ENCODE measurements at regions not wholly inside any gene's neighbourhood (a gene's known extent, or its start where the extent isn't known, plus 50 kb on each side); places are given as distances from the start of the nearest gene placed in this dataset.
A peak's percentile ranks its signal among the peaks of the same experiment; 100 is the strongest.

- ChIA-PET POLR2A (no interaction called here), CTCF (no interaction called here)
- DNase-seq (ENCODE audit: low read depth, low spot score): no peak
- no peak for TF ChIP-seq CTCF (IDR thresholded peaks at IDR 0.05; ENCODE audit: insufficient read depth, low read length, missing control alignments)
- H3K4me3 ChIP-seq (ENCODE audit: low read depth, low read length): no peak overlapping the region
Observed at GRCh38 chr6:113623129-113623528, 234.0 kb upstream of the MARCKS start.

GRCh38 chr6:113625850-113626249, 231.3 kb upstream of the MARCKS start:
- POLR2A ChIA-PET: no interaction called here
- no peak overlapping the region for H3K4me3 ChIP-seq (ENCODE audit: low read depth, low read length)
- CTCF ChIA-PET: interaction anchor here (1.5 kb wide), 2 partner anchors 12 to 64 kb away, joined by 3 to 5 read pairs; no protein-coding TSS in a partner anchor
- no peak for TF ChIP-seq CTCF (IDR thresholded peaks at IDR 0.05; ENCODE audit: insufficient read depth, low read length, missing control alignments)
- no peak for DNase-seq (ENCODE audit: low read depth, low spot score)

- CTCF ChIA-PET: interaction anchor here (1.1 to 1.5 kb wide), 3 partner anchors 11 to 232 kb away, joined by 3 to 5 read pairs (median 3); no protein-coding TSS in a partner anchor
- TF ChIP-seq CTCF (IDR thresholded peaks at IDR 0.05; ENCODE audit: insufficient read depth, low read length, missing control alignments): no peak
- POLR2A ChIA-PET: no interaction called here
- DNase-seq (ENCODE audit: low read depth, low spot score): no peak
- H3K4me3 ChIP-seq (ENCODE audit: low read depth, low read length): no peak overlapping the region
Observed at GRCh38 chr6:113626475-113626874, 230.7 kb upstream of the MARCKS start.

- POLR2A ChIA-PET: no interaction called here
- no peak overlapping the region for H3K4me3 ChIP-seq (ENCODE audit: low read depth, low read length)
- DNase-seq (ENCODE audit: low read depth, low spot score): no peak
- TF ChIP-seq CTCF (IDR thresholded peaks at IDR 0.05; ENCODE audit: insufficient read depth, low read length, missing control alignments): no peak
- CTCF ChIA-PET: interaction anchor here (1.1 to 1.5 kb wide), 2 partner anchors 65 to 231 kb away, joined by 3 read pairs; no protein-coding TSS in a partner anchor
Observed at GRCh38 chr6:113627480-113627879, 229.7 kb upstream of the MARCKS start.

GRCh38 chr6:113629256-113629655, 227.9 kb upstream of the MARCKS start:
- ChIA-PET POLR2A (interaction anchor here (1.4 kb wide), 1 partner anchor 229 kb away, joined by 3 read pairs; no protein-coding TSS in a partner anchor), CTCF (interaction anchor here (1.0 to 2.3 kb wide), 3 partner anchors 9 to 250 kb away, joined by 3 to 6 read pairs (median 4); no protein-coding TSS in a partner anchor)
- DNase-seq (ENCODE audit: low read depth, low spot score): no peak
- no peak for TF ChIP-seq CTCF (IDR thresholded peaks at IDR 0.05; ENCODE audit: insufficient read depth, low read length, missing control alignments)
- no peak overlapping the region for H3K4me3 ChIP-seq (ENCODE audit: low read depth, low read length)

GRCh38 chr6:113629975-113630737, 227.0 kb upstream of the MARCKS start:
- peak; percentile 83 for DNase-seq (ENCODE audit: low read depth, low spot score)
- H3K4me3 ChIP-seq (ENCODE audit: low read depth, low read length): no peak overlapping the region
- no peak for TF ChIP-seq CTCF (IDR thresholded peaks at IDR 0.05; ENCODE audit: insufficient read depth, low read length, missing control alignments)
- ChIA-PET CTCF (interaction anchor here (1.0 to 2.3 kb wide), 4 partner anchors 10 to 229 kb away, joined by 3 to 6 read pairs (median 4); no protein-coding TSS in a partner anchor), POLR2A (interaction anchor here (0.8 to 1.4 kb wide), 2 partner anchors 11 to 228 kb away, joined by 3 read pairs; no protein-coding TSS in a partner anchor)
